Lung (tissue), 11 donors: ENCODE measurements at regions not wholly inside any gene's neighbourhood (a gene's known extent, or its start where the extent isn't known, plus 50 kb on each side); places are given as distances from the start of the nearest gene placed in this dataset.

ENCODE experiments used
- ATAC-seq: fragments of 200-7000 bp; cut with Tn5 transposase; one replicate; pipeline ENCODE4 v1.9.1; 2020; ENCODE audit warnings: moderate number of reproducible peaks; ENCODE audit not compliant: insufficient read depth, low FRiP score
- DNase-seq, 3 donors: peaks; one replicate each; pipeline ENCODE4 v3.0.0-alpha.2; 2013 to 2017
- H3K27ac ChIP-seq, 2 donors: one replicate each; pipeline ENCODE4 v1.5.1; 2013; ENCODE audit warnings: mild to moderate bottlenecking in 2 of 2, moderate library complexity in 2 of 2, control low read depth in 1 of 2, inconsistent platforms in 1 of 2, low read depth in 1 of 2, low read length in 1 of 2
- H3K27me3 ChIP-seq, 3 donors: one replicate each; pipeline ENCODE4 v1.5.1; 2013; ENCODE audit warnings: low read length in 2 of 3; ENCODE audit not compliant: control insufficient read depth in 3 of 3, insufficient read depth in 3 of 3
- H3K36me3 ChIP-seq, 4 donors: one replicate each; pipeline ENCODE4 v1.5.1; 2013; ENCODE audit warnings: low read length in 4 of 4, mild to moderate bottlenecking in 1 of 4, moderate library complexity in 1 of 4; ENCODE audit not compliant: control insufficient read depth in 4 of 4, insufficient read depth in 4 of 4
- H3K4me1 ChIP-seq, 5 donors: one replicate each; pipeline ENCODE4 v1.5.1; 2013; ENCODE audit warnings: low read length in 5 of 5, mild to moderate bottlenecking in 2 of 5, moderate library complexity in 1 of 5; ENCODE audit not compliant: control insufficient read depth in 5 of 5, insufficient read depth in 5 of 5
- H3K4me3 ChIP-seq: one replicate; pipeline ENCODE4 v1.5.1; 2013; ENCODE audit warnings: mild to moderate bottlenecking, control low read depth, moderate library complexity
- H3K9ac ChIP-seq, 2 donors: one replicate each; pipeline ENCODE4 v1.5.1; 2013; ENCODE audit warnings: low read length in 2 of 2, control low read depth in 1 of 2; ENCODE audit not compliant: insufficient read depth in 1 of 2
- H3K9me3 ChIP-seq, 4 donors: one replicate each; pipeline ENCODE4 v1.5.1; 2013; ENCODE audit warnings: low read length in 3 of 4, mild to moderate bottlenecking in 1 of 4, moderate library complexity in 1 of 4; ENCODE audit not compliant: control insufficient read depth in 4 of 4, insufficient read depth in 3 of 4
- CTCF ChIP-seq: IDR thresholded peaks from 2 replicates; pipeline ENCODE4 v1.5.1; 2012; ENCODE audit warnings: mild to moderate bottlenecking; ENCODE audit errors: control extremely low read depth, extremely low read depth
- WGBS, 2 donors: extraction: QIAGEN DNeasy Blood & Tissue Kit; methylation state at CpG; one replicate each; pipeline ENCODE4 v1.1.7; 2013; 5-methylcytosine and 5-hydroxymethylcytosine counted together
- donor health status: control.
- donor health status: control.
- donor health status: Bipolar disorder and iron deficiency.
- donor health status: healthy.
- donor health status: DM: yes; HTN: yes; CAD: no.

GRCh38 chr5:56335212-56335611, 102.1 kb upstream of the ANKRD55 start:
- Histone ChIP-seq H3K36me3 (no peaks in the 10 kb centered on the region), H3K9me3 (peaks cover 0 to 9% (median 2%) of the 10 kb centered on the region in 4 donors), H3K27ac (no peak overlapping the region), H3K4me3 (no peak overlapping the region), H3K4me1 (peaks cover 0 to 3% (median 0%) of the 10 kb centered on the region in 5 donors), H3K27me3 (no peaks in the 10 kb centered on the region), H3K9ac (no peak overlapping the region)
- no peak for DNase-seq
- no peak for TF ChIP-seq CTCF
- ATAC-seq, result no peak

- ATAC-seq (no peak), DNase-seq (peak in 2 of 3 donors; percentile 39 to 50)
- Histone ChIP-seq H3K9ac (no peak overlapping the region), H3K27me3 (no peaks in the 10 kb centered on the region), H3K4me1 (peaks cover 0 to 8% (median 3%) of the 10 kb centered on the region in 5 donors), H3K36me3 (no peaks in the 10 kb centered on the region), H3K4me3 (no peak overlapping the region), H3K9me3 (peaks cover 0 to 9% (median 2%) of the 10 kb centered on the region in 4 donors), H3K27ac (no peak overlapping the region)
- 28 to 62% methylated on average over 1 of the region's 1 CpG for WGBS, 2 donors
- TF ChIP-seq CTCF, result no peak
Observed at GRCh38 chr5:56330806-56331205, 97.7 kb upstream of the ANKRD55 start.

GRCh38 chr5:56330167-56330566, 97.0 kb upstream of the ANKRD55 start:
- no peak for DNase-seq

More at GRCh38 chr5:56330167-56330566, 97.0 kb upstream of the ANKRD55 start:
- no peak overlapping the region for H3K4me3 ChIP-seq
- H3K9ac ChIP-seq, result no peak overlapping the region
- WGBS, 2 donors, result 88 to 97% methylated on average over 2 of the region's 2 CpGs
- peaks cover 0 to 8% (median 2%) of the 10 kb centered on the region in 4 donors for H3K9me3 ChIP-seq
- no peak overlapping the region for H3K27ac ChIP-seq
- no peaks in the 10 kb centered on the region for H3K27me3 ChIP-seq
- no peak for TF ChIP-seq CTCF
- H3K36me3 ChIP-seq, result no peaks in the 10 kb centered on the region
- no peak for ATAC-seq
- H3K4me1 ChIP-seq, result peaks cover 0 to 8% (median 3%) of the 10 kb centered on the region in 5 donors
